Keratinocyte (primary cell): ENCODE measurements at regions not wholly inside any gene's neighbourhood (a gene's known extent, or its start where the extent isn't known, plus 50 kb on each side); places are given as distances from the start of the nearest gene placed in this dataset.

Experiments
- CTCF ChIP-seq, 3 experiments: IDR thresholded peaks in 1 of 3; conservative IDR thresholded peaks in 1 of 3; optimal IDR thresholded peaks in 1 of 3; 2 replicates in 2 of 3; 3 replicates in 1 of 3; pipeline versions ENCODE3 to v1.5.1; 2011; ENCODE audit warnings: low read length in 3 of 3, mild to moderate bottlenecking in 3 of 3, moderate library complexity in 2 of 3, control low read depth in 1 of 3, inconsistent platforms in 1 of 3; ENCODE audit not compliant: insufficient read depth in 2 of 3; ENCODE audit errors: extremely low read depth in 1 of 3
- EZH2 ChIP-seq: IDR thresholded peaks from one replicate; pipeline ENCODE4 v1.6.1; 2012; ENCODE audit warnings: inconsistent platforms, mild to moderate bottlenecking, low read length, moderate library complexity

GRCh38 chr2:62568983-62569837, 63.2 kb upstream of the TMEM17 start:
- TF ChIP-seq CTCF (optimal IDR thresholded peaks at IDR 0.05 in 1 of 3, IDR thresholded peaks at IDR 0.05 in 1 of 3, conservative IDR thresholded peaks at IDR 0.05 in 1 of 3; ENCODE audit: extremely low read depth in 1 of 3, insufficient read depth in 2 of 3, low read length in 3 of 3), result no peak
- TF ChIP-seq EZH2, result no peak
